HepG2 (cell line): ENCODE measurements at regions not wholly inside any gene's neighbourhood (a gene's known extent, or its start where the extent isn't known, plus 50 kb on each side); places are given as distances from the start of the nearest gene placed in this dataset.

ENCODE experiments used
- ATAC-seq: fragments of 200-7000 bp; cut with Tn5 transposase; 3 replicates; pipeline ENCODE4 v1.9.1; 2020; ENCODE audit warnings: mild to moderate bottlenecking, moderate library complexity
- BruUV-seq: library from RNA; stranded (reverse); fragments of 400-500 nt; replicated peaks from 2 replicates; lab custom pipeline; 2021; lab: Mats Ljungman, UMichigan
- CTCF ChIA-PET: fragments of 300-600 bp; formaldehyde crosslinking; extraction: SDS; loops from one replicate; lab custom pipeline; 2021; ENCODE audit warnings: low total read pairs, inconsistent platforms, low intra/inter-chr PET ratio; lab: Yijun Ruan, JAX
- POLR2A ChIA-PET: fragments of 350-600 bp; sonication (Branson Sonifier 250); formaldehyde crosslinking; loops from one replicate; lab custom pipeline; 2020; ENCODE audit warnings: antibody characterized with exemption, inconsistent platforms; lab: Yijun Ruan, JAX
- DNase-seq: peaks from one replicate; pipeline ENCODE4 v3.0.0-alpha.2; 2015; ENCODE audit warnings: low spot score
- FAIRE-seq: peaks from 3 replicates; lab custom pipeline; 2011; peaks lifted over from hg19 to GRCh38; lab: Jason Lieb, UNC
- H2AFZ ChIP-seq: one replicate; pipeline ENCODE4 v1.6.1; 2011; ENCODE audit warnings: low read length, inconsistent platforms
- H3K27ac ChIP-seq: fragments of 300-600 bp; 3 replicates; pipeline ENCODE4 v1.8.0; 2011; ENCODE audit warnings: mixed run types, mild to moderate bottlenecking, mixed read lengths, low read length, inconsistent platforms; ENCODE audit not compliant: insufficient read depth; ENCODE audit errors: extremely low read length
- H3K27me3 ChIP-seq, 2 experiments: fragments of 200-600 bp in 1 of 2; 2 replicates in 1 of 2; 3 replicates in 1 of 2; pipeline versions ENCODE4 v1.6.0 to v1.8.0; 2011; ENCODE audit warnings: low read length in 2 of 2, mild to moderate bottlenecking in 2 of 2, moderate library complexity in 2 of 2, inconsistent platforms in 1 of 2; ENCODE audit not compliant: insufficient read depth in 2 of 2, control insufficient read depth in 1 of 2
- H3K36me3 ChIP-seq, 2 experiments: fragments of 200-600 bp in 1 of 2; replicated peaks in 1 of 2; 2 replicates in 1 of 2; 3 replicates in 1 of 2; pipeline versions ENCODE4 v1.5.1 to v1.8.0; 2011; ENCODE audit warnings: low read length in 2 of 2, inconsistent platforms in 1 of 2; ENCODE audit not compliant: insufficient read depth in 2 of 2, control insufficient read depth in 1 of 2
- H3K4me1 ChIP-seq: 2 replicates; pipeline ENCODE4 v1.5.1; 2012; ENCODE audit warnings: low read length, inconsistent platforms; ENCODE audit not compliant: insufficient read depth
- H3K4me2 ChIP-seq: 2 replicates; pipeline ENCODE4 v1.6.0; 2011; ENCODE audit warnings: low read depth, low read length, inconsistent platforms
- H3K4me3 ChIP-seq, 3 experiments: fragments of 200-600 bp in 1 of 3; sonication (generic), shearing (Covaris generic) in 1 of 3; replicated peaks in 1 of 3; 2 replicates each; pipeline ENCODE4 v1.5.1; 2011 to 2016; ENCODE audit warnings: low read length in 3 of 3, inconsistent platforms in 2 of 3, low read depth in 2 of 3, mild to moderate bottlenecking in 2 of 3, control low read depth in 1 of 3, mixed read lengths in 1 of 3; ENCODE audit not compliant: insufficient read depth in 1 of 3
- H3K79me2 ChIP-seq: one replicate; pipeline ENCODE4 v1.6.1; 2011; ENCODE audit warnings: low read length, inconsistent platforms; ENCODE audit not compliant: insufficient read depth
- H3K9ac ChIP-seq: 2 replicates; pipeline ENCODE4 v1.6.0; 2011; ENCODE audit warnings: mild to moderate bottlenecking, low read depth, low read length, inconsistent platforms; ENCODE audit not compliant: insufficient read depth
- H3K9me3 ChIP-seq: 2 replicates; pipeline ENCODE4 v1.5.1; 2012; ENCODE audit warnings: mild to moderate bottlenecking, low read length
- H4K20me1 ChIP-seq: 2 replicates; pipeline ENCODE4 v1.6.0; 2011; ENCODE audit warnings: inconsistent platforms, mild to moderate bottlenecking, low read length, moderate library complexity; ENCODE audit not compliant: insufficient read depth
- BORCS8-MEF2B ChIP-seq: sonication (generic); formaldehyde crosslinking; IDR thresholded peaks from 2 replicates; pipeline ENCODE4 v1.8.0; 2022; ENCODE audit warnings: mild to moderate bottlenecking, missing genetic modification reagents
- CEBPB ChIP-seq: IDR thresholded peaks from 2 replicates; pipeline ENCODE4 v1.6.1; 2011; ENCODE audit warnings: low read depth, low read length, improper control_type of control experiment, borderline replicate concordance
- JUNB ChIP-seq: sonication (generic); formaldehyde crosslinking; IDR thresholded peaks from 2 replicates; pipeline ENCODE4 v1.8.0; 2022; ENCODE audit warnings: missing genetic modification reagents, mild to moderate bottlenecking, borderline replicate concordance
- RXRB ChIP-seq: IDR thresholded peaks from 2 replicates; pipeline ENCODE4 v1.6.1; 2016; ENCODE audit warnings: borderline replicate concordance, missing genetic modification reagents, missing compliant biosample characterization
- SYNCRIP ChIP-seq: fragments of 200-400 bp; formaldehyde crosslinking; IDR thresholded peaks from 2 replicates; pipeline ENCODE4 v1.6.1; 2018; ENCODE audit warnings: mild to moderate bottlenecking, low read depth, low read length; ENCODE audit not compliant: insufficient read depth
- ZBTB26 ChIP-seq: IDR thresholded peaks from 2 replicates; pipeline ENCODE4 v1.6.1; 2016; ENCODE audit warnings: missing compliant biosample characterization, missing genetic modification reagents, borderline replicate concordance
- ZBTB49 ChIP-seq: sonication (generic); formaldehyde crosslinking; IDR thresholded peaks from 2 replicates; pipeline ENCODE4 v1.4.0; 2020; ENCODE audit warnings: missing genetic modification reagents, borderline replicate concordance
- ZKSCAN8 ChIP-seq: IDR thresholded peaks from 2 replicates; pipeline ENCODE4 v1.6.1; 2016; ENCODE audit warnings: borderline replicate concordance, missing genetic modification reagents, missing compliant biosample characterization
- ZNF256 ChIP-seq: sonication (generic); formaldehyde crosslinking; conservative IDR thresholded peaks from 2 replicates; pipeline ENCODE4 v1.4.0; 2020; ENCODE audit warnings: missing genetic modification reagents
- ZNF264 ChIP-seq: sonication (generic); formaldehyde crosslinking; IDR thresholded peaks from 2 replicates; pipeline ENCODE4 v1.4.0; 2020; ENCODE audit warnings: missing genetic modification reagents
- ZNF703 ChIP-seq: sonication (generic); formaldehyde crosslinking; IDR thresholded peaks from 2 replicates; pipeline ENCODE4 v1.5.1; 2020; ENCODE audit warnings: missing genetic modification reagents, mild to moderate bottlenecking, moderate library complexity, borderline replicate concordance
- WGBS: methylation state at CpG from one replicate; pipeline ENCODE4 v1.1.6; 2017; ENCODE audit warnings: low lambda C conversion rate; 5-methylcytosine and 5-hydroxymethylcytosine counted together
- in situ Hi-C: cut with HindIII; loops from 2 replicates; pipeline ENCODE4 v1.10.0; 2017; ENCODE audit warnings: low pct_unique_long_range_greater_than_20kb; ENCODE audit not compliant: extremely low pct_ligation_motif_present
- intact Hi-C: fragments of 100-400 bp; cut with micrococcal nuclease; formaldehyde crosslinking; loops from one replicate; pipeline ENCODE4 v1.10.0; 2022; ENCODE audit not compliant: unreplicated experiment
- TF ChIP-seq, protein P1 (sequence below): sonication (generic); formaldehyde crosslinking; IDR thresholded peaks from 2 replicates; pipeline ENCODE4 v1.4.0; 2020; ENCODE audit warnings: missing genetic modification reagents

- no TSS peak for BruUV-seq
- intact Hi-C loops, result loop anchor here (5.0 kb wide), 1 partner anchor 502 kb away; no protein-coding TSS in a partner anchor
- no peak for TF ChIP-seq ZKSCAN8
- no peak for TF ChIP-seq SYNCRIP
- no peak for TF ChIP-seq ZNF703 (CRISPR knock-in tag)
- TF ChIP-seq ZNF256, result no peak
- no peak for TF ChIP-seq CEBPB
- TF ChIP-seq, all 625 proteins: peak for 0
- Histone ChIP-seq H3K79me2 (no peaks in the 10 kb centered on the region), H3K9me3 (no peaks in the 10 kb centered on the region), H3K27me3 (0 out of 5 replicates have a peak, but pooled peaks cover 0 to 2% of the 10 kb centered on the region in 2 experiments), H3K4me2 (no peak overlapping the region), H3K4me1 (peaks cover 18% of the 10 kb centered on the region), H3K4me3 (no peak overlapping the region), H3K27ac (no peak overlapping the region), H2AFZ (no peak overlapping the region), H4K20me1 (no peaks in the 10 kb centered on the region), H3K36me3 (no peaks in the 10 kb centered on the region), H3K9ac (no peak overlapping the region)
- no peak for DNase-seq
- ChIA-PET POLR2A (no interaction called here), CTCF (no interaction called here)
- in situ Hi-C loops, result loop anchor here (5.0 kb wide), 1 partner anchor 177 kb away; no protein-coding TSS in a partner anchor
- ATAC-seq, result no peak
- FAIRE-seq, result no peak
- WGBS, result 11% methylated on average over 5 of the region's 5 CpGs
These were observed 63.9 kb upstream of the TRIM2 start for GRCh38 chr4:153140294-153140693.

GRCh38 chr4:153141238-153141637, 63.0 kb upstream of the TRIM2 start:
- peaks cover 14% of the 10 kb centered on the region for H3K4me1 ChIP-seq
- H3K9ac ChIP-seq, result no peak overlapping the region
- ChIA-PET CTCF (no interaction called here), POLR2A (no interaction called here)
- 85% methylated on average over 1 of the region's 1 CpG for WGBS
- no peaks in the 10 kb centered on the region for H3K36me3 ChIP-seq
- ATAC-seq (no peak), FAIRE-seq (no peak), DNase-seq (no peak)
- intact Hi-C loops (loop anchor here (5.0 kb wide), 1 partner anchor 501 kb away; no protein-coding TSS in a partner anchor), in situ Hi-C loops (loop anchor here (5.0 kb wide), 1 partner anchor 176 kb away; no protein-coding TSS in a partner anchor)
- H3K27me3 ChIP-seq, result 0 out of 5 replicates have a peak, but pooled peaks cover 0 to 2% of the 10 kb centered on the region in 2 experiments
- H4K20me1 ChIP-seq, result no peaks in the 10 kb centered on the region
- no peaks in the 10 kb centered on the region for H3K9me3 ChIP-seq
- no peak overlapping the region for H3K4me2 ChIP-seq
- H2AFZ ChIP-seq, result no peak overlapping the region
- no peak overlapping the region for H3K27ac ChIP-seq
- BruUV-seq, result no TSS peak
- no peak overlapping the region for H3K4me3 ChIP-seq
- no peaks in the 10 kb centered on the region for H3K79me2 ChIP-seq
- TF ChIP-seq ZBTB49 (CRISPR knock-in tag) (no peak), ZNF264 (CRISPR knock-in tag) (no peak), ZBTB26 (CRISPR knock-in tag) (no peak), JUNB (CRISPR knock-in tag) (no peak), RXRB (CRISPR knock-in tag) (no peak), BORCS8-MEF2B (CRISPR knock-in tag) (no peak)
- TF ChIP-seq, protein P1, sequence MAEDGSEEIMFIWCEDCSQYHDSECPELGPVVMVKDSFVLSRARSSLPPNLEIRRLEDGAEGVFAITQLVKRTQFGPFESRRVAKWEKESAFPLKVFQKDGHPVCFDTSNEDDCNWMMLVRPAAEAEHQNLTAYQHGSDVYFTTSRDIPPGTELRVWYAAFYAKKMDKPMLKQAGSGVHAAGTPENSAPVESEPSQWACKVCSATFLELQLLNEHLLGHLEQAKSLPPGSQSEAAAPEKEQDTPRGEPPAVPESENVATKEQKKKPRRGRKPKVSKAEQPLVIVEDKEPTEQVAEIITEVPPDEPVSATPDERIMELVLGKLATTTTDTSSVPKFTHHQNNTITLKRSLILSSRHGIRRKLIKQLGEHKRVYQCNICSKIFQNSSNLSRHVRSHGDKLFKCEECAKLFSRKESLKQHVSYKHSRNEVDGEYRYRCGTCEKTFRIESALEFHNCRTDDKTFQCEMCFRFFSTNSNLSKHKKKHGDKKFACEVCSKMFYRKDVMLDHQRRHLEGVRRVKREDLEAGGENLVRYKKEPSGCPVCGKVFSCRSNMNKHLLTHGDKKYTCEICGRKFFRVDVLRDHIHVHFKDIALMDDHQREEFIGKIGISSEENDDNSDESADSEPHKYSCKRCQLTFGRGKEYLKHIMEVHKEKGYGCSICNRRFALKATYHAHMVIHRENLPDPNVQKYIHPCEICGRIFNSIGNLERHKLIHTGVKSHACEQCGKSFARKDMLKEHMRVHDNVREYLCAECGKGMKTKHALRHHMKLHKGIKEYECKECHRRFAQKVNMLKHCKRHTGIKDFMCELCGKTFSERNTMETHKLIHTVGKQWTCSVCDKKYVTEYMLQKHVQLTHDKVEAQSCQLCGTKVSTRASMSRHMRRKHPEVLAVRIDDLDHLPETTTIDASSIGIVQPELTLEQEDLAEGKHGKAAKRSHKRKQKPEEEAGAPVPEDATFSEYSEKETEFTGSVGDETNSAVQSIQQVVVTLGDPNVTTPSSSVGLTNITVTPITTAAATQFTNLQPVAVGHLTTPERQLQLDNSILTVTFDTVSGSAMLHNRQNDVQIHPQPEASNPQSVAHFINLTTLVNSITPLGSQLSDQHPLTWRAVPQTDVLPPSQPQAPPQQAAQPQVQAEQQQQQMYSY (CRISPR knock-in tag), result no peak
